CD4-positive, alpha-beta T cell (primary cell): ENCODE measurements at regions not wholly inside any gene's neighbourhood (a gene's known extent, or its start where the extent isn't known, plus 50 kb on each side); places are given as distances from the start of the nearest gene placed in this dataset.

Experiments used
- ATAC-seq: fragments of 200-7000 bp; cut with Tn5 transposase; one replicate; pipeline ENCODE4 v1.10.0; 2022; ENCODE audit warnings: mild to moderate bottlenecking; ENCODE audit not compliant: poor library complexity
- CTCF ChIA-PET: fragments of 350-600 bp; sonication (Branson Sonifier 250); formaldehyde crosslinking; loops from one replicate; lab custom pipeline; 2021; ENCODE audit warnings: antibody characterized with exemption, inconsistent platforms; lab: Charles Lee
- POLR2A ChIA-PET: fragments of 350-600 bp; sonication (Branson Sonifier 250); formaldehyde crosslinking; loops from one replicate; lab custom pipeline; 2021; ENCODE audit warnings: antibody characterized with exemption, inconsistent platforms; lab: Charles Lee
- DNase-seq, 14 experiments: peaks; one replicate each; pipeline ENCODE4 v3.0.0-alpha.2; 2013 to 2020; ENCODE audit warnings: mixed read lengths in 2 of 14
- H3K27ac ChIP-seq, 2 donors: one replicate each; pipeline versions ENCODE4 v1.5.1 to v1.7.0; 2013; ENCODE audit warnings: low read length in 2 of 2, low read depth in 1 of 2, mild to moderate bottlenecking in 1 of 2
- H3K27me3 ChIP-seq, 2 experiments: 1 replicate in 1 of 2; 2 replicates in 1 of 2; pipeline versions ENCODE4 v1.6.1 to v1.7.0; 2013; ENCODE audit warnings: low read length in 2 of 2, control low read depth in 1 of 2, mild to moderate bottlenecking in 1 of 2, moderate library complexity in 1 of 2; ENCODE audit not compliant: insufficient read depth in 2 of 2, control insufficient read depth in 1 of 2
- H3K36me3 ChIP-seq: one replicate; pipeline ENCODE4 v1.6.1; 2013; ENCODE audit warnings: low read length, control low read depth; ENCODE audit not compliant: insufficient read depth
- H3K4me1 ChIP-seq: one replicate; pipeline ENCODE4 v1.6.1; 2013; ENCODE audit warnings: low read length, control low read depth; ENCODE audit not compliant: insufficient read depth
- H3K4me3 ChIP-seq: one replicate; pipeline ENCODE4 v1.5.1; 2013; ENCODE audit warnings: mild to moderate bottlenecking, low read length, moderate library complexity
- H3K9me3 ChIP-seq, 2 experiments: 1 replicate in 1 of 2; 2 replicates in 1 of 2; pipeline versions ENCODE4 v1.6.1 to v1.7.0; 2013; ENCODE audit warnings: low read length in 2 of 2, mild to moderate bottlenecking in 2 of 2, control low read depth in 1 of 2, moderate library complexity in 1 of 2; ENCODE audit not compliant: control insufficient read depth in 1 of 2, insufficient read depth in 1 of 2
- H3K27ac Mint-ChIP-seq: one replicate; pipeline ENCODE4 v1.8.0; 2020; ENCODE audit warnings: mixed read lengths
- H3K27me3 Mint-ChIP-seq: one replicate; pipeline ENCODE4 v1.8.0; 2021; ENCODE audit warnings: mixed read lengths
- H3K36me3 Mint-ChIP-seq: one replicate; pipeline ENCODE4 v1.8.0; 2021; ENCODE audit warnings: low read depth, mixed read lengths
- H3K4me1 Mint-ChIP-seq: one replicate; pipeline ENCODE4 v1.8.0; 2021; ENCODE audit warnings: low read depth, mixed read lengths
- H3K4me3 Mint-ChIP-seq: one replicate; pipeline ENCODE4 v1.8.0; 2020; ENCODE audit warnings: mild to moderate bottlenecking, mixed read lengths
- H3K9me3 Mint-ChIP-seq: one replicate; pipeline ENCODE4 v1.8.0; 2020; ENCODE audit warnings: mixed read lengths
- intact Hi-C, 2 experiments: fragments of 100-400 bp; cut with DNase I in 1 of 2; cut with micrococcal nuclease in 1 of 2; formaldehyde crosslinking; loops; one replicate each; pipeline versions ENCODE4 v1.15.1 to v1.9.0; 2023 to 2025; cut with DNase I, micrococcal nuclease
- TF ChIP-seq, protein P1 (sequence below): fragments of 200-600 bp; IDR thresholded peaks from one replicate; pipeline ENCODE4 v1.8.0; 2022; ENCODE audit warnings: antibody characterized with exemption, mild to moderate bottlenecking

DNA sequence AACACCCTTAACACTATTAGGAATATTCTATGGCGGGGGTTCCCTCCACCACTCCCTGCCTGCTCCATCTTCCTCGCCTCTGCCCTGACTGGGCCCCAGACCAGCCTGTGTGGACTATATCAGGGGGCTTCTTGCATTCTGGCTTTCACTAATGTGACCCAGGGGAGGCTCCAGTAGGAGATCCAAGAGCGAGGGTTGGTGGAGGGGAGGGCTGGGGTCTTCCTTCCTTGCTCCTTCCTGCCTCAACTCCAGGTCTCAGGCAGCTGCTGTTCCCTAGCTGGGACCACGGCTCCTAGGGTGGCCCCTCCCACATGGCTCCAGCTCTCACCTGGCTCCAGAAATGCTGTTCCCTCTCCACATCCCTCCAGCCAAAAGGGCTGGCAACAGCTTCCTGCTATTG lies 257.4 kb downstream of the MATN1 start:
- no peaks in the 10 kb centered on the region for H3K36me3 Mint-ChIP-seq
- no peak overlapping the region for H3K4me3 Mint-ChIP-seq
- no peaks in the 10 kb centered on the region for H3K4me1 ChIP-seq
- TF ChIP-seq, protein P1, sequence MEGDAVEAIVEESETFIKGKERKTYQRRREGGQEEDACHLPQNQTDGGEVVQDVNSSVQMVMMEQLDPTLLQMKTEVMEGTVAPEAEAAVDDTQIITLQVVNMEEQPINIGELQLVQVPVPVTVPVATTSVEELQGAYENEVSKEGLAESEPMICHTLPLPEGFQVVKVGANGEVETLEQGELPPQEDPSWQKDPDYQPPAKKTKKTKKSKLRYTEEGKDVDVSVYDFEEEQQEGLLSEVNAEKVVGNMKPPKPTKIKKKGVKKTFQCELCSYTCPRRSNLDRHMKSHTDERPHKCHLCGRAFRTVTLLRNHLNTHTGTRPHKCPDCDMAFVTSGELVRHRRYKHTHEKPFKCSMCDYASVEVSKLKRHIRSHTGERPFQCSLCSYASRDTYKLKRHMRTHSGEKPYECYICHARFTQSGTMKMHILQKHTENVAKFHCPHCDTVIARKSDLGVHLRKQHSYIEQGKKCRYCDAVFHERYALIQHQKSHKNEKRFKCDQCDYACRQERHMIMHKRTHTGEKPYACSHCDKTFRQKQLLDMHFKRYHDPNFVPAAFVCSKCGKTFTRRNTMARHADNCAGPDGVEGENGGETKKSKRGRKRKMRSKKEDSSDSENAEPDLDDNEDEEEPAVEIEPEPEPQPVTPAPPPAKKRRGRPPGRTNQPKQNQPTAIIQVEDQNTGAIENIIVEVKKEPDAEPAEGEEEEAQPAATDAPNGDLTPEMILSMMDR, result no peak
- CTCF ChIA-PET, result no interaction called here
- H3K27ac ChIP-seq, result no peak overlapping the region
- H3K9me3 Mint-ChIP-seq, result no peaks in the 10 kb centered on the region
- ATAC-seq (no peak), DNase-seq (peak in 1 of 14 experiments; percentile 4)
- intact Hi-C loops, result no loop called here
- H3K4me1 Mint-ChIP-seq, result no peaks in the 10 kb centered on the region
- H3K36me3 ChIP-seq, result no peaks in the 10 kb centered on the region
- H3K4me3 ChIP-seq, result no peak overlapping the region
- POLR2A ChIA-PET, result no interaction called here
- peaks cover 0 to 4% of the 10 kb centered on the region in 2 experiments for H3K27me3 ChIP-seq
- no peak overlapping the region for H3K27ac Mint-ChIP-seq
- H3K27me3 Mint-ChIP-seq, result peaks cover 10% of the 10 kb centered on the region
- H3K9me3 ChIP-seq, result peaks cover 0 to 4% of the 10 kb centered on the region in 2 experiments

DNA sequence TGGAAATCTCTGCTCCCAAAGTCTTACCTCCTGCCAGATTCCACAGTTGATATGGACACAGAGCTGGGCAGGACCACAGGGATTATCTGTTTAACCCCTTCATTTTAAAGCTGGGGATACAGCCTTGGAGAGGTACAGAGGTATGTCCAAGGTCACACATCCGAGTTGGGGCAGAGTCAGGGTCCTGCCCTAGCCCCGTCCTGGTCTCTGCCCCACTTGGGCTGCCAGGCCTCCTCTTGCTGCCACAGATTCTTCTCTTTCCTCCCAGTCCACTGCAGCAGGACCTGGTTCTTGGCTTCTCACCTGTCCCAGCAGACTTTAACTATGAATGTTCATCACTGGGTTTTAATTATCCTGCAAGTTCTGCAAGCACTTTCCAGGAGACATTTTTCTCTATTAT lies 258.3 kb downstream of the MATN1 start:
- Mint-ChIP-seq H3K27ac (no peak overlapping the region), H3K27me3 (peaks cover 17% of the 10 kb centered on the region), H3K36me3 (no peaks in the 10 kb centered on the region), H3K4me1 (no peaks in the 10 kb centered on the region), H3K4me3 (no peak overlapping the region), H3K9me3 (peaks cover 3% of the 10 kb centered on the region)
- no peaks in the 10 kb centered on the region for H3K4me1 ChIP-seq
- intact Hi-C loops, result no loop called here
- H3K9me3 ChIP-seq, result peaks cover 0 to 9% of the 10 kb centered on the region in 2 experiments
- ChIA-PET POLR2A (no interaction called here), CTCF (no interaction called here)
- H3K4me3 ChIP-seq, result no peak overlapping the region
- peaks cover 4% of the 10 kb centered on the region in 2 experiments for H3K27me3 ChIP-seq
- DNase-seq, result no peak
- no peak for ATAC-seq
- no peaks in the 10 kb centered on the region for H3K36me3 ChIP-seq
- H3K27ac ChIP-seq, result no peak overlapping the region
- TF ChIP-seq, protein P1, result no peak

DNA sequence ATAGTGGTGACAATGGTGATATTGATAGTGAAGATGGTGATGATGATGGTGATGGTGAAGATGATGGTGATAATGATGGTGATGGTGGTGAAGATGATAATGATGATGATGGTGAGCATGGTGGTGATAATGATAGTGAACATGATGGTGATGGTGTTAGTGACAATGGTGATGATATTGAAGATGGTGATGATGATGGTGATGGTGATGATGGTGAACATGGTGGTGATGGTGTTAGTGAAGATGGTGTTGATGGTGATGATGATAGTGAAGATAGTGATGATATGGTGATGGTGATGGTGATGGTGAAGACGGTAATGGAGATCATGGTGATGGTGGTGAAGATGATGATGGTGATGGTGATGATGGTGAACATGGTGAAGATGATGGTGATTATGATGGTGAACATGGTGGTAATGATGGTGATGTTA lies 259.2 kb downstream of the MATN1 start:
- no peaks in the 10 kb centered on the region for H3K36me3 Mint-ChIP-seq
- H3K4me1 Mint-ChIP-seq, result no peaks in the 10 kb centered on the region
- H3K27me3 Mint-ChIP-seq, result peaks cover 24% of the 10 kb centered on the region
- ATAC-seq (no peak), DNase-seq (no peak)
- no peak overlapping the region for H3K4me3 Mint-ChIP-seq
- H3K36me3 ChIP-seq, result no peaks in the 10 kb centered on the region
- H3K4me3 ChIP-seq, result no peak overlapping the region
- H3K27ac Mint-ChIP-seq, result no peak overlapping the region
- ChIA-PET POLR2A (no interaction called here), CTCF (no interaction called here)
- H3K27me3 ChIP-seq, result peaks cover 4% of the 10 kb centered on the region in 2 experiments
- TF ChIP-seq, protein P1, result no peak
- intact Hi-C loops, result no loop called here
- H3K27ac ChIP-seq, result no peak overlapping the region
- peaks cover 0 to 15% of the 10 kb centered on the region in 2 experiments for H3K9me3 ChIP-seq
- peaks cover 3% of the 10 kb centered on the region for H3K9me3 Mint-ChIP-seq
- no peaks in the 10 kb centered on the region for H3K4me1 ChIP-seq
